ENCODE measurements at regions not wholly inside any gene's neighbourhood (a gene's known extent, or its start where the extent isn't known, plus 50 kb on each side); places are given as distances from the start of the nearest gene placed in this dataset.

- TF ChIP-seq CTCF (IDR thresholded peaks at IDR 0.05; ENCODE audit: control extremely low read depth, extremely low read depth, low read depth, missing control alignments): no peak
- ChIA-PET CTCF (no interaction called here), POLR2A (no interaction called here)
- no peak for DNase-seq (ENCODE audit: extremely low spot score)
These were observed 51.1 kb upstream of the IGSF21 start for GRCh38 chr1:18056545-18056944.

GRCh38 chr1:18057623-18058022, 50.0 kb upstream of the IGSF21 start:
- CTCF ChIA-PET: no interaction called here
- no peak for DNase-seq (ENCODE audit: extremely low spot score)
- POLR2A ChIA-PET: no interaction called here
- no peak for TF ChIP-seq CTCF (IDR thresholded peaks at IDR 0.05; ENCODE audit: control extremely low read depth, extremely low read depth, low read depth, missing control alignments)
